Stimulated activated naive CD4-positive, alpha-beta T cell treated with Interleukin-2 at 50 U/mL for 16 hours (primary cell): ENCODE measurements at regions not wholly inside any gene's neighbourhood (a gene's known extent, or its start where the extent isn't known, plus 50 kb on each side); places are given as distances from the start of the nearest gene placed in this dataset.

Experiments used
- DNase-seq: peaks from one replicate; lab custom pipeline; 2025; lab: John Stamatoyannopoulos, UW

GRCh38 chr3:124496061-124496460, 234.2 kb upstream of the UMPS start:
- DNase-seq = no peak

- DNase-seq = no peak
Measured at GRCh38 chr3:124497487-124497886, 232.8 kb upstream of the UMPS start.

DNA sequence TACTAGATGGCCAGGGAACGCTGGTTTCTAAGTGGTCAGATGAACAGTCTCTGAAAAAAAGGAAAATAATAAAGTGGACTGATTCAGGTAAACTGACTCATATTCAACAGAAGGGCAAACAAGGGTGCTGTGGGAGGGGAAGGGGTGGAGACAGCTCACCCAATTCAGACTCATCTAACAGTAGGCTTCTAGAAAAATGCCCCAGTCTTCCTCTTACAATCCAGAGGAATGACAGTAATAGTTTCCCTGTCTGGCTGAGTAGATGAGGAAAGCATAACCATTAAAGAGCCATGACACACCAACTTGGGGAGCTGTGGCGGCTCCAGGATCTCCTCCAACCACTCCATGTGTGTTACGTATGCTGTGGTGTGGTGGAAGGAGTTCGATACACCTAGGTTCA, 231.4 kb upstream of the UMPS start:
- DNase-seq = no peak

DNA sequence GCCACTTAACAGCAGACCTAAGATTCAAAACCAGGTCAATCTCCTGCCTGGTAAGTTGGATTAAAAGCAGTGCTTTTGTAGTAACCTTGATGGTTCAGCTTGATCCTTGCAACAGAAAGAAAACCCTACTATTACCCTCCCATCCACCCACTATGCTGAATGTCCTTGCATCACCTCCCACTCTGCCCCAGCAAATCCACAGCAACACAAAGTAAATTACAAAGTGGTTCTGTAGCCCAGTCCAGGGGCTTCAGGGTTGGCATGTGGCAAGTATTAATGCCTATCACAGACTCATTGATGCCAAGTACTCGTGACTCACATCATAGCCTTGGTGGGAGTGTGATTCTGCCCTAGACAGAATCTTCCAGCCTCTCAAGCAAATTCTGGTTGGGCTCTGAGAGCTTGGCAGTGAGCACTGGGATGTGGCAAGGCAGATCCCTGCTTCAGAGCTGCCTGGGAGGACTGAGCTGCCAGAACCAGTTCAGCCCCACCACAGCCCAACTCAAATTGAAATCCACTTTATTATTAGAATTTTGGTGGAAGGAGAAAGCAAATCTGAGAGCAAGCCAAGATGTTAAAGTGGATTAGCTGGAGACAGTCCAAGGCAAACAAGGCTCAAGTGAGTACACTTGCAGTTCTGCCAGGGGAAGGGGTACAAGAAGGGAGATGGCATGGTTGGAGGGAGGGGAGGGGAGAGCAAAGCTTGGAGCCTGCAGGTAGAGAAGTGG, 225.8 kb upstream of the UMPS start:
- DNase-seq = no peak

- no peak for DNase-seq
Measured at GRCh38 chr3:124509884-124510283, 220.4 kb upstream of the UMPS start.

DNA sequence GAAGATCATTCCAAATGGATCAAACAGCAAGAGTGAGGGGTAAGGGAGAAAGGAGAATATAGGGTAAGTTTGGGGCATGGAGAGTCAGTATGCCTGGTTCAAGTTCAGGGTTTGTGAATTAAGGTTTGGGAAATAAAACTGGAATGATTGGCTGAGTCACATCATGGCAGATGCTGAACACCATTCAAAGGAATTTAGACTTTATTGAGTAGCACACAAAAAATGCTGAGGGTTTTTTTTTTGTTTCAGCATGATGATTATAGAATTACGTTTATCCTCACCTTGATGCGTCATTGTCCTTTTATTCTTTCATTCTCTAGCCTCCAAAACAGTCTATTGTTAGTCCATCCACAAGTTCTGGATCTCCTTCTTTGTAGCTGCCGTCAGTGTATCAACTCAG, 220.0 kb upstream of the UMPS start:
- DNase-seq = no peak

DNA sequence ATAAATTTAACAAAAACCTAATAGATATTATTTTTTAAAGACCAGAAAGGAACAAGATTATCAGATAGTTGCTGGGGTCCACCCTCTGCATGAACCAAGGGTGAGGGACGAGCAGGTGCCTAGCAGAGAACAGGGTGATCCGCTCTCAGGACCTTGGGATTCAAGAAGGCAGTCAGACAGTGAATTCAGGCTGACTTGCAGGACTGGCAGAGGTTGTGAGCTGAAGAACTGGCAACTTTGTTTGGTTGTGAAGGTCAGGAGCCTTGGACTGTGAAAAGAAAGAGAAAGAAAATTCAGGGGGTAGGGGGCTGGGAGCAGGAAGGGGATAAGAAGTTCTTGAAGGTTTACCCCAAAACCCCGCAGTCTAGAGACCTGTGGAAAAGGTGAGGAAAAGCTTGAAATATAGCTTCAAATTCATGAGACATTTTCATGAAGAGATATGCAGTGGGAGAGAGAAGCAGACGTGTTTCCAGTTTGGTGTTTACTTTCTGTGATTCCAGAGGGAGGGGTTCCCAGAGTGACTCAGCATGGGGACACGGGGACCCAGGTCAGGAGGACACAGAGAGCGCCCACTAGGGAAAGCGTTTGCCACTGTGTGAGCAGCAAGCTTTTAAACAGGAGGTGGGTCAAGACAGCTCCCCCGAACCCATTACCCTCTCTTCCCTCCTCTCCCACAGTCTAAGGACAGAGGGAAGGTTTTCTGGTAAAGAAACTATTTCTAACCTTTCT, 217.2 kb upstream of the UMPS start:
- DNase-seq = no peak

- DNase-seq = no peak
Measured at GRCh38 chr3:124513610-124513997, 216.6 kb upstream of the UMPS start.

DNA sequence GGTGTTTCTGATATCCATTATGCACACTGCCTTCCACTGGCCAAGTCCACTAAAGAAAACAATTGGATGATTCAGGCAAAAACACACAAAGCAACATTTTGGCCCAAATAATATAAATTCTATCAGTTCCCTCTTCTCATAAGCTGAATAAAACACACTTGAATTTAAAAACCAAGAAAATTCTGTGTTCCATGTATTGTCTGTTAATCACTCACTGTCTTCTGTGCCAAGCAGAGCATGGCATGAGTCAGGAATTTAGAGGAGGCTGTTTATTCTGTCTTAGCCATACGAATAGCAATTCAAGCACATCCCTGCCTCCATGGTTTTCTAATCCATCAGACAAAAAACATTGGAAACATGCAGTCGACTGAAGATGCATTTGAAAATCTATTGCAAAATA, 215.6 kb upstream of the UMPS start:
- DNase-seq = no peak

- DNase-seq = no peak
Measured at GRCh38 chr3:124516333-124516732, 213.9 kb upstream of the UMPS start.

- no peak for DNase-seq
Measured at GRCh38 chr3:124517306-124517705, 212.9 kb upstream of the UMPS start.

DNA sequence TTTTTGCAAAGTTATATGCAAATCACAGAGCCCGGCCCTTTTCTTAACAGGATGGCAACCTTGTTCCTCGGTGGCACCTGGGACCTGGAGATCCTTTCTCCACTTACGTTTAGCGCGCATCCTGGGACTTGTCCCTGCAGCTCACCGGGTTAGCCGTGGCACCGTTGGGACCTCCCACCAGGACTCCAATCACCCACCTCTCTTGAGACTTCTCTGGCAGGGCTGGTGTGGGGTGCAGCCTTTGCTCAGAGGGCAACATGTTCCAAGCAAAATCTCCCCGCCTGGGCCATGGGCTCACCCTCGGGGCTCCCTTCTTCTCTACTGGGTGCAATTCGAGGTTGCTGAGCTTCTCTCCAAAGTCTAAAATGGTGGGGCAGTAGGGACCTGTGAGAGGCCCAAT, 211.9 kb upstream of the UMPS start:
- DNase-seq = no peak

- no peak for DNase-seq
Measured at GRCh38 chr3:124519591-124520194, 210.6 kb upstream of the UMPS start.

DNA sequence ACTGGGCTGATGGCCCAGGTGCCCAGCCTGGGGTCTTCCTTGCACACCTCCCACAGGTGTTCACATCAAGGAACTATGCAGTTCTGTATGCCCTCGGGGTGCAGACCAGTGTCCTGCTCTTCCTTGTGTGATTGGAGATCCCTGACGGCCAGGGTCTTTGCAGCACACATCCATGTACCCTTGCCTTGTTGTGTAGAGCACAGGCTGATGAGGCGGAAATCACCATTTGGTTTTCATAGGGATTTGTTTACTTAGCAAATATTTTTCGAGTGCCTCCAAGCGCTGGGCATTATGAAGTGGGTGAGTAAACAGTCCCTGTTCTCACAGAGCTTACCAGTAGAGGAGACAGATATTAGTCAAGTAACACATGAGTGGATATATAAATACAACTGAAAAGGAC, 209.3 kb upstream of the UMPS start:
- DNase-seq = no peak

GRCh38 chr3:124522082-124522625, 208.1 kb upstream of the UMPS start:
- DNase-seq = no peak

- no peak for DNase-seq
Measured at GRCh38 chr3:124526601-124527000, 203.7 kb upstream of the UMPS start.

DNA sequence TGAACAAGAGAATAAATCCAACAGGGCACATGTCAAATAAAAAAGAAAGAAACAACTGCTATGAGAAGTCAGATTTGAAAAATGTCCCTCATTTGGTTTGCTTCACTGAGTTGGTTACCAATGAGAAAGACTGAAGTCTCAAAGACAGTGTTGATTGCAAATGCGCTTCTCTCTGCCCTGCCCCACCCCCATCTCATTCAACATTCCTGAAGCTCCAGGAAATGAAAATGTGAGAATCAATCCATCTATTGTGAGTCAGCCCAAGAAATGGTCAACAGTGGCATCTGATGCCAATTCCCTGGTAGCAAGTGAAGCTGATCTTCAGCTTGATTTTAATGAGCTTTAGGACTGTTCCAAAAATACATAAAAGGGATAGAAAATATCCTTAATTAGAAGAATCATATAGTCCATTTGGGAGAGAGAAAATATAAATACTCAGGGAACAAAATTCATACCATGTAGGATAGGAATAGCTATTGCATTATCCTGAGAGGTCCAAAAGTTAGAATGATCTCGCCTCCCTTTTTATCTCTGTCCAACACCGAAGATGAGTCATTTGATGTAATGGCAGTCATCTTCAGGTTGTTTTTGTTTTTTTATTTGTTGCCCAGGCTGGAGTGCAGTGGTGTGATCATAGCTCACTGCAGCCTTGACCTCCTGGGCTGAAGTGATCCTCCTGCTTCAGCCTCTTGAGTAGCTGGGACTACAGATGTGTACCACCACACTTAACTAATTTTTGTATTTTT, 200.3 kb upstream of the UMPS start:
- no peak for DNase-seq

GRCh38 chr3:124530916-124531315, 199.3 kb upstream of the UMPS start:
- DNase-seq = no peak

DNA sequence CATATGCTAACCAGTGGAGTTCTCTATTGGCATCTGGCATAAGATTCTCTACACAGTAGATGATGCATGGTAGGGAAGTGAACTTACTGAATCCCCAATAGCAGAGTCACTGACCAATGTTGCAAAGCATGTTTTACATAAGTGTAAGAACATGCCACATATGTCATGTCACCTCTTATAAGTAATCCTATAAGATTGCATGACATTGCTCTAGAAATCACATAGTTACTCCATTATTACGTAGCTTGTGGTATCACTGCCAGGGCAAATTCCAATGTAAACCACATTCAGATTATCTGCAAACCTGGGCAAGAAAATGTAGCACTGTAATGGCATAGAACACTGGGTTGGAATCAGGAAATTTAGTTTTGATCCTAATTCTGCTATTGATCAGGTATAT, 198.2 kb upstream of the UMPS start:
- DNase-seq = no peak

- DNase-seq = no peak
Measured at GRCh38 chr3:124535306-124535705, 194.9 kb upstream of the UMPS start.

DNA sequence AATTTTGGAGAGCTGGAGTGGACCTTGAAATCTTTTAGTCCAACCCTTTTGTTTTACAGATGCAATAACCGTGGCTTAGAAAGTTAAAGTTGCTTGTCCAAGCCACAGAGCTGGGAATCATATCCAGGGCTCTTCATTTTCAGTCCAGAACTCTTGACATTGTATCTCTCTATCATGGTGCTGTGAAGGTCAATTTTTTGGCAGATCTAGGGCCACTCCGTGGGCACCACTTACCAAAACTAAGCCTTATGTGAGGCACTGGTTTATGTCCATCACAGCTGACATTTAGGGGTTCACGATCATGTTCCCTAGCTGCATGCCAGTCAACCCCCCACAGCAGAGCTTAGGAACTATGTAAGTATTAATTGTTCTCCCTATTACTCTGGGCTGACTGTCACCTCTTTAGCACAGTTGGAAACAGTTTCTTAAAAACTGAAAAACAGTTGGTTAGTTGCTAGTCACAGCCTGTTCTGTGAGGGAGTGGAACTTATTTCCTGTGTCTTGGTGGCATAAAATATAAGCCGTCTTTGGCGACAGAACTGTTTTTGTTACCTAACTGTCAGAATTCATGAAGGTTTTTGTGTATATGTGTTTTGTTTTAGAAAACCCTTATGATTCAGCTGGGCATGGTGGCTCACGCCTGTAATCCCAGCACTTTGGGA, 189.6 kb upstream of the UMPS start:
- no peak for DNase-seq
